GM18867 (cell line): ENCODE measurements at regions not wholly inside any gene's neighbourhood (a gene's known extent, or its start where the extent isn't known, plus 50 kb on each side); places are given as distances from the start of the nearest gene placed in this dataset.
A peak's percentile ranks its signal among the peaks of the same experiment; 100 is the strongest.
"Not testable (repeated sequence)": the region's sequence is repeated elsewhere in the genome, so short reads cannot be mapped to it uniquely, and the experiment has no call there.

Experiments used
- ATAC-seq: cut with Tn5 transposase; IDR thresholded peaks from one replicate; pipeline ENCODE4 v1.9.1; 2021; ENCODE audit warnings: mild to moderate bottlenecking, moderate library complexity; ENCODE audit not compliant: unreplicated experiment

DNA sequence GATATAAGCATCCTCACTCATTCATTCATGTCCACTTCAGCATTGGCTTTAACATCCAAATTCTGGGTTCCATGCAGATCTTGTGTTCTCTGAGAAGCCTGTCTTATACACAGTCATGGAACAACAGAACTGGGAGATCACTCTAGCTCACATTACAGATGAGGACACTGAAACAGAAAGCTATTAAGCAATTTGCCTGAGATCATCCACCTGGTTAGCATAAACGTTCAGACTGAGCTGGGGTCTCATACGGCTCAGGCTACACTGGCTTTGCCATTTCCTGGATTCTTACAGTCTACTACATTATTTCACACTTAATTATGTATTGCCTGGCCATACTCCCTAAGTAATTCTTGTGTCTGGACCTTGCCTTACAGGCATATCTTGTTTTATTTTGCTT lies 169.4 kb upstream of the FANCL start:
- ATAC-seq = no peak

DNA sequence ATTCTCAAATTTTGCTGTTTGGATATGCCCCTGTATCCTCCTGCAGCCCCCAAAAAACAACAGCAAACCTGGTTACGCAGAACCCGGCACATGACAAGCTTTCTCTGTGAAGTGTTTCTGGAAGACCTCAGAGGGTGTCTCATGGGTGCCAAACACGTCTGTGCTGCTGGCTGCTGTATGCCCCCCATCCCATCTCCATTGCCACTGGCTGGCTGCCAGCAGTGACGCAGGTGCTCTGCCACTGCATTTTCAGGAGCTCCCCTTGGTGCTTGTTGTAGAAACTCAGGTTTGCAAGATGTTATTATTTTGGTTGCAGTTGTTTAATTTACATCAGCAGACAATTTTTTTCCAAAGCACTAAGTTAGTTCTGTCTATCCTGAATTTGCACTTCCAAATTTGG lies 166.4 kb upstream of the FANCL start:
- ATAC-seq = no peak

DNA sequence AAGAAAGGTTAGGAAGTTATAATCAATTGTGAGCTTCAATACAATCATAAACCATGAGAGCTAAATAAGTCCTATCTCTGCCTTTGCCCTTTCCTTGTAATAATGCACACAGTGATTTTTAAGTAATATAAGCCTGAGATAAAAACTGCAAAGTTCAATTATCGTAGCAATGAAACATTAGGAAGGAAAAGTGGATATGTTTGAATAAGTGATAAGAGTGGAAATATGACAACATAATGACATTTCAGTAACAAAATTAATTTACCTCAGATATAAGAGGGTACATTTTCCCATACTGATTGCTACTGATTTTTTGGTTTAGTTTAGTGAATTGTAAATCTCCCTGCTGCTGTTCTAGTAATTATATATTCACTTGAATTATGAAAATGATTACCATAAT lies 164.2 kb upstream of the FANCL start:
- no peak for ATAC-seq

DNA sequence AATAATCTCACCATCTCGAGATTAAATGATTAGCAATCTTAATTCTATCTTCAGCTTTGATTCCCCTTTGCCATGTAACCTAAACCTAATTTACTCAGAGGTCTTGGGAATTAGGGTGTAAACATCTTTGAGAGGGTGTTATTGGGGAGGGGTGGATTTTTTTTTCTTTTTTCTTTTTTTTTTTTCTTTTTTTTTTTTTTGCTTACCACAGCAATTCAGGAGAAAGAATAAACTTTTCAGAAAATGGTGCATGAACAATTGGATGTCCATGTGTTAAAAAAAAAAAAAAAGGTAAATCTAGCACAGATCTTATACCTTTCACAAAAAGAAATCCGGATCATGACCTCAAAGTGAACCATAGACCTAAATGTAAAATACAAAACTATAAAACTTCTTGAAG lies 160.8 kb upstream of the FANCL start:
- ATAC-seq = no peak

DNA sequence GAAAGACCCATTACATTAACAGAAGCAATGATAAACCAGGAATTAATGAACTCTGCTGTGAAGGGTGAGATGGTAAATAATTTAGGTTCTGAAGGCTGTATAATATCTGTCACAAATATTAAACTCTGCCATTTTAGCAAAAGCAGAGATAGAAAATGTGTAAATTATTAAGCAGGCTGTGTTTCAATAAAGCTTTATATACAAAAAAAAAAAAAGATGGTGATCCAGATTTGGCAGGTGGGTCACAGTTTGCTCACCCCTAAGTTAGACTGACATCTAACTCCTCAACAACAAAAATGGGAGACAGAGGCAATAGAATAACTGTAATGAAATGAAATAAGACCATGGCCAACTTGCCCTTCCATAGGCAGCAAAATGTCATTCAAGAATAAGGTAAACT lies 157.3 kb upstream of the FANCL start:
- no peak for ATAC-seq

DNA sequence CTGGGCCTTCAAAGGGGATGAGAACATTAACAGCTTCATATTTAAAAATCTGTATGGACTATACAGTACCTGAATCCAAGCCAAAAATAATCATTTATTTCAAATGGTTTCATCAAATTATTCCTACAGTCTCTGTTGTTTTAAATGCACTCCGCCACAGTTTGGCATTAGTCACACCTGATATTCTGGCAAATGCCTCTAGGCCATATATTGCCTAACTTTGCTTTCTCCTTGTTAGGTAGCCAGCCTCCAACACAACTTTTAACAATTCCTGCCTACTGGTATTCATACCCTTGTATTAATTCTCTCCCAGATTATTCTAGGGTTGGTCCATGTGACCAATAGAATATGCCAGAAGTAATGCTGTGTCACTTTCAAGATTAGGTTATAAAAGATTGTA lies 146.6 kb upstream of the FANCL start:
- ATAC-seq = no peak

DNA sequence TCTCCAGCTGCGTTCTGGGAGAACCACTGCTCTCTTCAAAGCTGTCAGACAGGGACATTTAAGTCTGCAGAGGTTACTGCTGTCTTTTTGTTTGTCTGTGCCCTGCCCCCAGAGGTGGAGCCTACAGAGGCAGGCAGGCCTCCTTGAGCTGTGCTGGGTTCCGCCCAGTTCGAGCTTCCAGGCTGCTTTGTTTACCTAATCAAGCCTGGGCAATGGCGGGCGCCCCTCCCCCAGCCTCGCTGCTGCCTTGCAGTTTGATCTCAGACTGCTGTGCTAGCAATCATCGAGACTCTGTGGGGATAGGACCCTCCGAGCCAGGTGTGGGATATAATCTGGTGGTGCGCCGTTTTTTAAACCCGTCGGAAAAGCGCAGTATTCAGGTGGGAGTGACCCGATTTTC lies 145.8 kb upstream of the FANCL start:
- not testable (repeated sequence) for ATAC-seq

DNA sequence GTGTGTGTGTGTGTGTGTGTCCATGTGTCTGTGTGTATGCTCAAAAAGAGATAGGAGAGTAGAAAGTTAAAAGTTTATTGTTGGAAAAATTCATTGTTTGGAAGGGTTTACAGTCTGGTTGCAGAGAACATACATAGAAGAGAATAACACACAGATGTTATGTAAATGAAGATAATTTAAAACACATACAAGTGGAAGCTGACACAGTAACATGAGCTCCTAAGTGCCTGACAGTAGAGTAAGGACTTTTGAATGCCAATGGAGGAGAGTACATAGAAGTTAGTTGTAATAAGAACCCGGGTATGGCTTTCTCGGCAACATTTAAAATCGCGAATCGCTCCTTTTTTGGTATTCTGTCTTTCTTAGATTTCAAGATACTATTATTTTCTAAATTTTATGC lies 137.0 kb upstream of the FANCL start:
- ATAC-seq = no peak

DNA sequence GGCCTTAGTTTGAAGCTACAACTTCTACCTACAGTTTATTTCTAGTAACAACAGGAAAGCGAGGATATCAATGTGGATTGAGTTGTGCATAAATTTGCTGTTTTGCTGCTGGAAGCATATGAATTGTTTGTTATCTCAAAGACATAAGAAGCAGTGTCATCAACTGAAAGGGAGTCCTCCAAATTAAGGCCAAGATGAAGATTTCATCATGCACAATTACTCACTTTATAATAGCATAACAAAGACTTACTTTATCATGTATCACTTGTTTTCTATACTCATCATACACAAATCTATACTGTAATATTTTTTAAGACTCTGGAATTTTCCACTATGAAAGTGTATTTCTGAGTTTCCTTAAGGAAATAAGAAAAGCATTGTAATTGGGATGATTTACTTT lies 136.1 kb upstream of the FANCL start:
- no peak for ATAC-seq

DNA sequence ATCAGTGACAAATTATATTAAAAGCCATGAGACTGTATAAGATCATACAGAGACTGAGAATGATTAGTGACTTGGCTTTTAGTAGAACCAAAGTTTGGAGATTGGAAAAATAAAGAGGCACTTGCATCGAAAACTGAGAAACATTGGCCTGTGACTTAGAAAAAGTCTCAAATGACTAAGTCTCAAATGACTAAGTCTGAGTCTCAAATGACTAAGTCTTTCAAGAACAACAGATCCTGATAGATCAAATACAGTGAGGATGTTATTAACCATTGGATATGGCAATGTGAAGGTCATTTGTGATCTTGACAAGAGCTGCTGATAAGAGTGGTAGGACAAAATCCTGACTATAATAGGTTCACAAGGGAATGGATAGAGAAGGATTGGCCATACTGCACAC lies 135.5 kb upstream of the FANCL start:
- peak; percentile 55 for ATAC-seq

DNA sequence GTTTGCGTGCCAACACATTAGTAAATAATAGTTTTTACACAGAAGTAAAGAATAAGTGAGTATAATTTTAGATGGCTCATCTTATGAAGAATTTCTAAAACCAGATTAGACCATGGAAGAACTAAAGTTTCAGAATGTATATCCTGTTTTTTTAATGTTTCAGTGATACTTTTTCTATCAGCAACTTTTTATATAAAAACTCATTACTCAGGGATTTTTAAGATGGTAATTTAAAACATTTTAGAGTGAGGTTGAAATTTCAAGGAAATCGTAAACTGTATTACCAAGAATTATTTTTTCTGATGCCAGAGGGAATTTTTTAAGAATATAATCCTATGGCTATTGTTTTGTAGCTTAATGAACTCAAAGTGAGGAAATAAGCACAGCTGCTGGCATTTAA lies 128.5 kb upstream of the FANCL start:
- no peak for ATAC-seq

DNA sequence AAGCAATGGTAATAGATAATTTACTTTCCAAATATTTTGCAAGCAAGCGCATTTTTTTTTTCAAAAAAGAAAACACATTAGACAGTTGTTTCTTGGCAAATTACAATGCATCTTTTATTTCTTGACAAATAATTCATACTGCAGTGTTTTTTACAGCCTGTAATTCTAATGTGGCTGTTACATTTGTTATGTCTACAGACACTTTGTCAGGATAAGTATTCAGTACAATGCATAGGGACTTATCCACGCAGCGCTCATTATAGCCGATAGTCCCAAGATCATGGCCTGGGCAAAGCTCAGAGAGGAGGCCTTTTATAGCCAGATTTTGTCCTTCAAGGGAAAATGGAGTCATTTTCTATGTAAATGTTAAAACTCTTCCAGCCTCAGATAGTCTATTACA lies 123.0 kb upstream of the FANCL start:
- ATAC-seq = no peak

DNA sequence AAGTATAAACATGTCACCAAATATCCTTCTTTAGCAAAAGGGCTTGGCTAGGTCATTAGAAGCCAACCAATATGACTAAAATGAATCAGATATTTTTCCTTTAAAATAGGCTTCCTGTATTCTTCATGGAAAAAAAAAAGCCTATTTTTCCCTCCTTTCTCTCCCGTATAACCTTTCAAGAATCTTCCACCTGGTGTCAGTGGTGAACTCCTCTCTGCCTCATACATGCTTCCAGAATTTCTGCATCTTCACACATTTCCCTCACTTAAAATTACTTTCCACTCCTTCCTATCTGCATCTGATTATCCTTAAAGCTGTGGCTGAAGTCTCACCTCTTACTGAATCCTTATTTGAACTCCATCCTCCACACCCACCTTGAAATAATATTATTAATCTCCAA lies 116.9 kb upstream of the FANCL start:
- ATAC-seq = no peak

DNA sequence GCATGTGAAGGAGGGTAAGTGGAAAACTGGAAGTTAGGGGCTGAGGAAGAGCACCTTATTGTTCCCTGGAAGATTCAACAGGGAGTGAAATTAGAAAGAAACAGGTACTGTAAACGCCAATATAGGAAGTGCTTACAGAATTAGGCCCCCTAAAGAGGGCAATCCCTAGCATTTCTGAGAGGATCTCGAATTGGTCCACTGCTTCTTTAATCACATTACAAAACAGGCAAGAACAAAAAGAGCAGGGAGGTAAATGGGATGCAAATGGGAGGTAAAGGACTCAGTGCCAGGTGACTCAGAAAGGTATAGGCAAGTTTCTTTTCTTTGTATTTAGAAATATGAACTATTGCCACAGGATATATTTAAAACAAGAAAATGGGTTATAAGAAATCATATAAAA lies 116.4 kb upstream of the FANCL start:
- ATAC-seq = no peak

DNA sequence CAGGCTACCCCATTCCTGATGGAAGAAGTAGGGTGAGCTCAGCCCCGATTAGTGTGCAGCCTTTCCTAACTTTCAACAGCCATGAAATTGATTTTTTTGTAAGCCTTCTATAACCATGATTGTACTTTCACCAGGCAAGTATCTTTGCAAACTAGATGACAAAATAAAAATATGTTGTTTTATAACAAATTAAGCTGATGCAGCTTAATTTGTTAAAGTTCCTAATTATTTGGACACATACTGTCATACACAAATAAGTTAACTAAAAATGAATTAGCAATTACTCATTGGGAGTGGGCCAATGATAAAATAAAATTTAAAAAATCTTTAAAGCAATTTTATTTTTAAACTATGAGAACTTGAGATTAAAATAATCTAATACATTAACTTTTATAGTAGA lies 113.1 kb upstream of the FANCL start:
- no peak for ATAC-seq

DNA sequence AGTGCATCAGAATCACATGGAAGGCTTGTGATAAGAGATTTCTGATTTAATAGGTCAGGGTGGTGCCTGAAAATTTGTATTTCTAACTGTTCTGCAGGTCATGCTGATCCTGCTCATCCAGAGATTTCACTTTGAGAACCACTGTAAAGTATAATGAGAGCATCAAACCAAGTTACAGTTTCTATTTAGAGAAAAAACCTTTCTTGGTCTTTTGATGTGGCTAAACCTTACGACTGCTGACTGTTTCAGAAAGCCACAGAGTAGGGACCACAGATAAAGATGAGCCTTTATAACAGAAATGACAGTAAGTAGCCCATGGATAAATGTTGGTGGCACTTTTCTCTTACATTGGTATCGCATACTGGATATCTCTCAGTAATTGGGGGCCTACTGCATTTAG lies 109.4 kb upstream of the FANCL start:
- ATAC-seq = peak; percentile 84

DNA sequence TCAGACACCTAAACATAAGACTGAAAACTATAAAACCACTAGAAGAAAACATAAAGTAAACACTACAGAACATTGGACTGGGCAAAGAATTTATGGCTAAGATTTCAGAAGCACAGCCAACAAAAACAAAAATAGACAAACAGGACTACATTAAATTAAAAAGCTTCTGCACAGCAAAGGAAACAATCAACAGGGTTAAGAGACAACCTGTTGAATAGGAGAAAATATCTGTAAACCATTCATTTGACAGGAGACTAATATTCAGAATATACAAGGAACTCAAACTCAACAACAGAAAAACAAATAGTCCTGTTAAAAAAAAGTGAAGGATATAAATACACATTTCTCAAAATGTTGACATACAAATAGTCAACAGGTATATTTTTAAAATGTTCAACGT lies 106.7 kb upstream of the FANCL start:
- no peak for ATAC-seq

DNA sequence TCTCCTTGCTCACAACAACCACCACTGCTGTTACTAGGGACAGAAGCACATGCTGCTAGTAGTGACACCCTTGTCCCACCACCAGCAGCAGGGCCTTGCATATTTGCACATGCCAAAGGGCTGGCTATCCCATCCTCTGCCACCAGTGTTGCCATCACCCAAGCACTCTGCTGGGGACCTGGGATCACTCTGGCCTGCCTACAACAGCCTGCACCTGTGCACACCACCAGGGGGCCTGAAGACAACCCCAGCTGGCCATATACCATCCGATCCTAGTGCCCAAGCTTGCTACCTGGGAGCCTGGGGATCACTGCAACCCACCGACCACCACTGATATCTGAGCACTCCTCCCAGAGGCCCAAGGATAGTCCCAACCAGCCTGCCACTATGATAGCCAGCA lies 99.9 kb upstream of the FANCL start:
- ATAC-seq = no peak

DNA sequence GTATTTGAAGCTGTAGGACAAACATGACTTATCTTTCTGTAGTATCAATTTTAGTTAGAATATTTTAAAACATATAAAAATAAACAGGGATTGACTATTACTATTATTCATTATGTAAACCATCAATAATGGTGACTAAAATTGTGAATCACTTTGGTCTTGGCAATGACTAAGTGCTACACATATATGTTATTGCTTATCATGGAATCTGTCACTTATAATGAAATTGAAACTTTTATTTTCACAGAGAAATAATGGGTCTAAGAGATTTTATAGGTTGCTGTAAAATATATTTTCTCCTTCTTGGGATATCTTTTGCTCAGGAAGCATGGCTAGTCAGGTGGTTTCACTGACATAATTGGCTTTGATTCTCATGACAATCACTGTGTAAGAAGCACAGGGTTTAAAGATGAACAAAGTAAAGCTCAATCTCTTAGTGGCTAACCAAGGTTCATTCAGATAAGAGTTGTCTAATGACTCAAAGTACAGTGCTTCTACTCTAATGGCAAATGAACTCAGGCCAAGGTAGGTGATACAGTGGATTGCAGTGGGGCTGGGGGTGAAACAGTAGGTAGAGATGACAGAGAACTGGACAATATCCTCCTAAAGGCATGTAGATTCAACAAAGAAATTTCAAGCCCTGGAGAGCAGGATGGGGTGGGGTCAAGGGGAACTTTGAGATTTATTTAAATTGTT lies 98.6 kb upstream of the FANCL start:
- ATAC-seq = no peak

DNA sequence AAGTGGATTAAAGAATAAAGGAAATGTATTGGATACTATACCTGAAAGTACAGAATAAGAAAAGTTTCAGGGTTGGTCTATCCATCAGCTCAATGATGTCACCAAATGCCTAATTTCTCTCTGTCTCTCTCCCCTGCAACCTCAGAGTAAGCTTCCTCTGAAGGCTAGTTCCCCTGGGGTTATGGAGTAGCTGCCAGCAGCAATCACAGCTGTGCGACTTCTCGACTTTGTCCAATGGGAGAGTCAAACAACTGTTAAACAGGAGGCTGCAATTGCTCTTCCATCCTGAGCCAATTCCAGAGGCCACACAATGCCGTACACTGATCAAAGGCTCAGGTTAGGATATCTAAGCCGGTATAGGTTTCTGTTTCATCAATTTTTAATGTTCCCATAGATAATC lies 95.3 kb upstream of the FANCL start:
- no peak for ATAC-seq

DNA sequence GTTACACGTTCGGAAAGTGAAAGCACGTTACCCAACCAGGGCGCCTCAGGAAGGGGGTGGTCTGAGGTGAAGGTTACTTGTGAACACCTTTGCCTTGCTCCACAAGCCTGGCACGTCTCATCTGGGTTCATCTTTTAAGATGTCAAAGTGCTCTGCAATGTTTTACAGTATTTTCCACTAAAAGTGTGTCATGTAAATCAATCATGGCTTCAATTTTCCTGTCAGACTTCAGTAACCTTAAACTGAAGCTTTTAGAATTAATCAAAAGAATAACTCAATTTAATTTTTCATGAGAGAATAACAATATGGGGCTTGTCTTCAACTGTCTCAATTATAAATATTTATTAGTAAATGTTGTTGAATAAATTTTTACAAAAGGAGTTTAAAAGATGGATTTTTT lies 93.3 kb upstream of the FANCL start:
- no peak for ATAC-seq

DNA sequence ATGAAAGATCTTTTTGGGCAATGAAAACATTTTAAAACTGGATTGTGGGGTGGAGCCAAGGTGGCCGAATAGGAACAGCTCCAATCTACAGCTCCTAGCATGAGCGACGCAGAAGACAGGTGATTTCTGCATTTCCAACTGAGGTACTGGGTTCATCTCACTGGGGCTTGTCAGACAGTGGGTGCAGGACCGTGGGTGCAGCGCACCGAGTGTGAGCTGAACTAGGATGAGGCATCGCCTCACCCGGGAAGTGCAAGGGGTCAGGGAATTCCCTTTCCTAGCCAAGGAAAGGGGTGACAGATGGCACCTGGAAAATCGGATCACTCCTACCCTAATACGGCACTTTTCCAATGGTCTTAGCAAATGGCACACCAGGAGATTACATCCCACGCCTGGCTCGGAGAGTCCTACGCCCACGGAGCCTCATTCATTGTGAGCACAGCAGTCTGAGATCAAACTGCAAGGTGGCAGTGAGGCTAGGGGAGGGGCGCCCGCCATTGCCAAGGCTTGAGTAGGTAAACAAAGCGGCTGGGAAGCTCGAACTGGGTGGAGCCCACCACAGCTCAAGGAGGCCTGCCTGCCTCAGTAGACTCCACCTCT lies 84.3 kb upstream of the FANCL start:
- not testable (repeated sequence) for ATAC-seq

DNA sequence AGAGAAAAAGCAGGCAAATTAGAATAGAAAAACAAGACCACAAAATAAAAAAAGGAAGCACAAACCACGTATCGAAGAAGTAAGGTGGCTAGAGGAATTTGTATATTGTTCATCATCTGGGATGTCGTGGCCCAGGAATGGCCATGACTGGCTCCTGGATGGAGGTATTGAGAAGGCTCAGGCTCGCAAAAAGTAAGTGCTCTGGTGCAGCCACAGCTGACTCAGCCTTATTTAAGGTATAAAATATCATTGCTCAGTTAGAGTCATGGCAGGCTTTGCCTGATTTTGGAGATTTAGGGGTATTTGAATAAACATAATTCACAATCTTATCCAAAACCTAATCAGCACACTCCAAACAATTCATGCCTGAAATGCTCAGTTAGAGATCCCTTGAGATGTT lies 78.4 kb upstream of the FANCL start:
- no peak for ATAC-seq
